HG03457 (cell line): ENCODE measurements at regions not wholly inside any gene's neighbourhood (a gene's known extent, or its start where the extent isn't known, plus 50 kb on each side); places are given as distances from the start of the nearest gene placed in this dataset.

Source experiments
- ATAC-seq: cut with Tn5 transposase; IDR thresholded peaks from one replicate; pipeline ENCODE4 v1.9.1; 2021; ENCODE audit warnings: moderate number of reproducible peaks; ENCODE audit not compliant: unreplicated experiment

DNA sequence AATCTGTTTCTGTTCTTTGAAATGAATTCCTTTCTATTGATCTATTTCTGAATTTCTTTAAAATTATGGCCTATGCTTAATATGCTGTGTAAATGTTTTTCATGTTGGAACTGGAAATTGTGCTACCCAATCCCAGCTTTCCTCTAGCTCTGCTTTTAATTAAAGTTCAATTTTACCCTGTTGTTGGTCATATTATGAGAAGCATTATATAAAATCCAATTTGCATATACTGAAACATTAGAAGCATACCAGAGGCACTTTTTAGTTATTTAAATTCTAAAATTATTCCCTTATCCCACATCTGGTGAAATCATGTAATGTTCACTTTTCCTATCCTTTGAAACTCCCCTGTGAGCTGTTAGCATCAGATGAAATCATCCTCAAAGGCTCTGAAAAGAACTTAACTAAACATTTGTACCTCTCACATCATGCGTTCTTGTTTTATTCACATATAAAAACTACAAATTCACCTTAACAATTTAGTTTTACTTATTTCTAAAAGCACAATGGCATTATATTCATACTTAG is 160.6 kb upstream of the COL21A1 start:
- ATAC-seq: no peak

DNA sequence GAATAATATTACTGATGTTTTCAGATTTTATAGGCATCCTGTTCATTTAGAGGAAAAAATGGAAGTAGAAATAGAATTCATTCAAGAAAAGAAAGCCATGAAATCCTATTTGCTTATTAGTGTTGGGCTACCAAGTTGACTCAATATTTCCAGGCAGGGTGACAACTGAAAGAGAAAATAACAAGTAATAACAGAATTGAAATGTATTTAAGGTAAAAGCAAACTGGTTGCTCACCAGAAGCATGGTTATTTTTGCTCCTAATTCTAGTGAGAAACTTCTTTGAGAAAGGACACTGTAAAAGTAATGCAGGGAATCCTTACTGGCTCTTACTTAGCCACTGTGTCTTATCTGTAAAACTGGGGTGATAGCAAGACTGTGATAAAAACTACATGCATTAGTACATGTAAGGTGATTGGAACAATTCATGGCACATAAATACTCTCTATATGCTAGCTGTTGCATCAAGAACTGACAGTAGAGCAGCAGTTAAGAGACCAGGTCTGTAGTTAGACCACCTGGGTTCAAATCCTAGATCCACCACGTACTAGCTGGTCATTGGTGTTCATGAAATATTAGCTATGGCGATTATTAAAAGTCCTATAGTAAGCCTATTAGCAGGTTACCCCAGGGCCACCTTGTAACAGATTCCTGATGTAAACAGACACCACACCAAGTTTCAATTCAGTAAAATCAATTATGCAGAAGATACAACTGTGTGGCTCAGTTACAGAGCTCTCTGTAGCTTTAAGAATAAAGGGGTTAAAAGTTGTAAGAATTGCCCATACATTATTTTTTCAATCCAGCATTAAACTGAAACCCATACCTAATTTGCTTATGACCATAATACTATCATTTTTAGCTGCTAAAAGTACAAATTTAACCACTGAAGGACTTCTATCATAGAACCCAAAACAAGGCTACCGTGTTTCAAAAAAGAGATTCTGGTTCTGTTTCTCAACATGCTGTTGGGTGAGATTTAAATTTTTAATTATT is 159.2 kb upstream of the COL21A1 start:
- no peak for ATAC-seq

- no peak for ATAC-seq
Measured at GRCh38 chr6:56404599-56404998, 157.2 kb upstream of the COL21A1 start.

- ATAC-seq: no peak
Measured at GRCh38 chr6:56403745-56404144, 156.4 kb upstream of the COL21A1 start.

DNA sequence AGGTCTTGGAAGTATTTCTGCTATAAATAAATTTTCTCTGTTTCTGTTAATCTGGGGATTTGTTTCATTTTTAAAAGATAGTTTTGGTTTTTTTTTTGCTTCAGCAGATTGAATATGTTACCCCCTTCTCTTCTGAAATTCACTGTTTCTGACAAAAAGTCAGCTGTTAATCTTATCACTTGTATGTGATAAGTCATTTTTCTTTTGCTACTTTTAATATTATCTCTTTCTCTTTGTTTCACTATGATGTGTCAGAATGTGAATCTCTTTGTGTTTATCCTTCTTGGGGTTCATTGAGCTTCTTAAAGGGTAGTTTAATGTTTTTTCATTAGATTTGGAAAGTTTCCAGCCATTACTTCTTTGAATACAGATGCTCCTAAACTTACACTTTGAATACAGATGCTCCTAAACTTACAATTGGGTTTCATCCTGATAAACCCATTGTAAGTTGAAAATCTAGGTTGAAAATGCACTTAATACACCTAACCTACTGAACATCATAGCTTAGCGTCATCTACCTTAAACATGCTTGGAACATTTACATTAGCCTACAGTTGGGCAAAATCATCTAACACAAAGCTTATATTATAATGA is 154.2 kb upstream of the COL21A1 start:
- ATAC-seq: no peak

DNA sequence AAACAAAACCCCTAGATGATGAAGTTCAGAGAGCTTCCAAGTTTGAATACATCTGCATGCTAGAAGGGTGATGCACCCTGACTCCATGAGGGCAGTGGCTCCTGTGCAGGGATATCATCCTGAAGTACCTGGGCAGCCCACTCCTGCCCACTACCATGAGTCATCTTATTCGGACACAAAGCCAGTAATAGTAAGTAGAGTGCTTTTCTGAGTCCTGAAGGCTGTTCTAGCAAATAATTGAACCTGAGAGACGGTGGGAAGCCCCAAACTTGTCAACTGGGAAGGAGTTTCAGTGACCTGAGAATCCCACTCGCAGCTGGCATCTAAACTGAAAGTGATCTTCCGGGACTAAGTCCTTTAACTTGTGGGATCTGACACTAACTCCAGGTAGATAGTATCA is 152.9 kb upstream of the COL21A1 start:
- ATAC-seq: no peak

DNA sequence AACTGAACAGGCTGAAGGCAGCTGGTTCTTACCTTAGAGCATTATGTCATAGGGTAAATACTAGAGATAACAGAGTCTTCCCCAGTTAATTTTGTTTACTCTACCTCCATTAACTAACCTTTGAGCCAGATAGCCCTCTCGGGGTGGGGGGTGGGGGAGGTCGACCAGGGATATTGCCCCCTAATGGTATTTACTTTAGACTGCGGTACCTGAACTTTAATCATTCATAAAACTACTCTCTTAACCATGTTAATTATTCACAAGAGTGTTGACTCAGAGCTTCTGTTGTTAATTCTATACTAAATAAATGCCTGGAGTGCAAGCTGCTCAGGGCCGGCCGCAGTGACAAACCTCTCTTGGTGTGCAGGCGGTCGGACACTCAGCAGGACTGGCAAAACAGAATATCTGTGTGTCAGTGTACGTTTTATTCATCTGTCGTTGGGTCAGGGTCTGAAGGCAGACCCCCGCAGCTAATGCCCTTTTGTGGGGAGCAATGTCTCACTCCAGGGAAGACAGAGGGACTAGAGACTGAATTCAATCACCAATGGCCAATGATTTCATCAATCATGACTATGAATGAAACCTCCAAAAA is 152.4 kb upstream of the COL21A1 start:
- ATAC-seq: no peak

GRCh38 chr6:56399250-56399671 is 151.9 kb upstream of the COL21A1 start:
- ATAC-seq: no peak

- ATAC-seq: no peak
Measured at GRCh38 chr6:56396435-56396834, 149.1 kb upstream of the COL21A1 start.

DNA sequence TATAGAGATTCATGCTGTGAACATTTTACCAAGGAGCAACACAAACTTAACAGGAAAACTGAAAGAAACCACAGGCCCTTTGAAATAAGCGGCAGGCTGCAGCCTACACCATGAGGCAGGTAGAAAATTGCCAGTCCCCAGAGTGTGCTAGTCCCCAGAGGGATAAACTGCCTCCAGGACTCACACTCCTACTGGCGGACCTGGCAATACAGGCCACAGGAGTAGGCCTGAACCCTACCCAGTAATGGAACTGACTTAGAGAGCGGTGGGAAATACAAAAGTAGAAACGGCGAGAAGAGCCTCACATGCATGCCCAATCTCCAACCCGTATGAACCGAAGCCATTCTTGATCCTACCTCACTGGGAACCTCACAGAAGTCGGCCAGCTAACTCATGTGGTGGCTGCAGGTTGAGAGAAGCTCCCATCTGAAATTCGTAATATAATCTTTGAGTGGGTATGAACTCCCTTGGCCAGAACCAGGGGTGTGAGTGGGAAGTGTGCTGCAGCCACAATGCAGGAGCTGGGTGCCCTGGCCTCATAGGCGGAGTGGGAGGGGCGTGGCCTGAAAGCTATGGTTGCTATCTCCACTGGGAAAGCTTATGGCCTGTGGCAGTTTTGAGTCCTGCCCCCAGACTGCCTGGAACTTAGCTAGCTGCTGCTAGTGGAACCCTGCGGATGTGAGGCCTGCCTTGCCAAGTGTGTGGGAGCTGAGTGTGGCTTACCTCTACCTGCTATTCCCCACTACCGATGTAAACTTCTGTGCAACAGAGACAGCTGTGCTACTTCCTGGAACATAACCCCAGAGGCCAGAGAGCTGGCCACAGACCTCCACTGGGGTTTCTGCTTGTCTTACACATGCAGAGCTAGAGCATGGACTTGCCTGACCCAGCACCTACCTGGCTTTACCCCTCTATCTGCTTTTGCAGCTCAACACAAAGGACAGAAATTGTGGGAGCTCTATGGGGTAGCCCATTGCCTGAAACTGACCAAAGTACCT is 146.5 kb upstream of the COL21A1 start:
- ATAC-seq: no peak

GRCh38 chr6:56388415-56388755 is 141.0 kb upstream of the COL21A1 start:
- no peak for ATAC-seq

- no peak for ATAC-seq
Measured at GRCh38 chr6:56387621-56388414, 140.4 kb upstream of the COL21A1 start.

DNA sequence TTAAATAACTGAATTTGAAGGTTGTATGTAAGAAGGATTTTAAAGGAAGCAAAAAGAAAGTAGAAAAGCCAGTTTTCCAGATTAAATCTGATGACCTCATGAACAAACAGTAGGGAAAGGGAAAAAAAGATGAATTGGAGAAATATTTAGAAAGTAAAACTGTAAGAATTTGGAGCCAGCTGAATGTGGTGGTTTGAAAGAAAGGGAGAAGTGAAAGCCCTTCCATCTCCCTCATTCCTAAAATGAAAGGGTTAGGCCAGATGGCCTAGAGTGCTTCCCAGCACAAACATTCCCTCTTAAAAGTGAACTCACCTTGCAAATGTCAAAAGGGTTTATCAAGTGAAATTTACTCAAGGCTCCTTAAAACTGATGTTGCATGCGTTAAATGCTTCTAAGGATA is 139.3 kb upstream of the COL21A1 start:
- no peak for ATAC-seq

DNA sequence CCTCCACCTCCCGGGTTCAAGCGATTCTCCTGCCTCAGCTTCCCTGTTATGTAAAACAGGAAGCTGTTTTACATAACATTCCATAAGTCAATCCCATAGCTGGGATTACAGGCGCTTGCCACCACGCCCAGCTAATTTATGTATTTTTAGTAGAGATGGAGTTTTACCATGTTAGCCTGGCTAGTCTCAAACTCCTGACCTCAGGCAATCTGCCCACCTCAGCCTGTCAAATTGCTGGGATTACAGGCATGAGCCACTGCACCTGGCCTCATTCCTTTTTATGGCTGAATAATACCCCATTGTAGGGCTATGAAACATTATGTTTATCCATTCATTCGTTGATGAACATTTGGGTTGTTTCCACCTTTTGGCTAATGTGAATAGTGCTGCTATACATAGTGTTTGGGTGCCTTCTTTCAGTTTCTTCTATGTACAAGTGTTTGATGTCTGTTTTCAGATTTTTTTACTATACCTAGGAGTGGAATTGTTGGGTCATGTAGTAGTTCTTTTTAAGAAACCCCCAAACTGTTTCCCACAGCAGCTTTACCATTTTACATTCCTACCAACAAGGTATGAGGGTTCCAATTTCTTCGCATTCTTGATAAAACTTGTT is 138.7 kb upstream of the COL21A1 start:
- ATAC-seq: no peak

GRCh38 chr6:56383160-56383559 is 135.8 kb upstream of the COL21A1 start:
- no peak for ATAC-seq

DNA sequence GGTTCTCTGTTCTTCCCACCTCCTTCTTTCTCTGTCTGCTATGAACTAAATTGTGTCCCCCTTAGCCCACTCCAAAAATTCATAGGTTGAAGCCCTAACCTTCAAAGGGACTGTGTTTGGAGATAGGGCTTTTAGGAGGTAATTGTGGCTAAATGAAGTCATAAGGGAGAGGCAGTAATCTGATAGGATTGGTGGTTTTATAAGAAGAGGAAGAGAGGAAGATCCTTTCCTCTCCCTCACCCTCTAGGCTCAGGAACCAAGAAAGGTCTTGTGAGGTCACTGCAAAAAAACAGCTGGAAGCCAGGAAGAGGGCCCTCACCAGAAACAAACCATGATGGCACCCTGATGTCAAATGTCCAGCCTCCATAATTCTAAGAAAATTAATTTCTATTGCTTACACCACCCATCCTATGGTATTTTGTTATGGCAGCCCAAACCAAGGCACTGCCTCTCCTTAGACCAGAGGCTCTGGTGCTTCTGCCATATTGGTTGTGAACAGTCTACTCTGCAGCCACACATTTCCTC is 135.1 kb upstream of the COL21A1 start:
- no peak for ATAC-seq

- no peak for ATAC-seq
Measured at GRCh38 chr6:56381801-56382251, 134.4 kb upstream of the COL21A1 start.

DNA sequence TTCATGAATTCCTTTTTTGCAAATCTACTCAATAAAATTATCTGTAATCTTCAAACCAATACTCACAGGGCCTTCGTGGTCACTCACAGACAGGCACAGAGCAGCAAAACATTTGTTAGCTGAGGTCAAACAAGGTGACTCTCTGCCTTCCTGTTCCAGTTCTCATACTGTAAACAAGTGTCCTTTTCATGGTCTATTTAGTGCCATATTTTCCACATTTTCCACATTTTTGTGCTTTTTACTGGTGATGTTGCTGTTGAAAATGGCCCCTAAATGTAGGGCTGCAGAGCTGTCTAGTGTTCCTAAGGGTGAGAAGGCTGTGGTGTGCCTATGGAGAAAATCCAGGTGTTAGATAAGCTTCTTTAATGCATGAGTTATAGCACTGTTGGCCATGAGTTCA is 133.1 kb upstream of the COL21A1 start:
- no peak for ATAC-seq

GRCh38 chr6:56378966-56379585 is 131.7 kb upstream of the COL21A1 start:
- no peak for ATAC-seq
